HEK293 (cell line): ENCODE measurements at regions not wholly inside any gene's neighbourhood (a gene's known extent, or its start where the extent isn't known, plus 50 kb on each side); places are given as distances from the start of the nearest gene placed in this dataset.

ENCODE experiments used
- CTCF ChIA-PET: fragments of 350-600 bp; formaldehyde crosslinking; extraction: SDS; loops from one replicate; lab custom pipeline; 2021; ENCODE audit warnings: antibody characterized with exemption; lab: Yijun Ruan, JAX
- POLR2A ChIA-PET: fragments of 300-600 bp; formaldehyde crosslinking; extraction: SDS; loops from one replicate; lab custom pipeline; 2020; ENCODE audit warnings: antibody characterized with exemption, inconsistent platforms; lab: Yijun Ruan, JAX
- H3K27ac ChIP-seq: fragments of 200-500 bp; sonication (Bioruptor generic); 2 replicates; pipeline ENCODE4 v1.5.1; 2014; ENCODE audit warnings: low read depth, low read length, control low read depth, inconsistent platforms; ENCODE audit errors: extremely low read depth
- H3K36me3 ChIP-seq, 2 experiments: fragments of 200-500 bp in 1 of 2; sonication (Bioruptor generic) in 1 of 2; 1 replicate in 1 of 2; 2 replicates in 1 of 2; pipeline ENCODE4 v1.5.1; 2014 to 2017; ENCODE audit warnings: inconsistent platforms in 2 of 2, low read length in 2 of 2; ENCODE audit not compliant: control insufficient read depth in 2 of 2, insufficient read depth in 1 of 2
- H3K4me1 ChIP-seq: fragments of 200-500 bp; sonication (Bioruptor generic); 2 replicates; pipeline ENCODE4 v1.5.1; 2014; ENCODE audit warnings: mild to moderate bottlenecking, low read length, inconsistent platforms; ENCODE audit not compliant: control insufficient read depth, insufficient read depth
- H3K4me3 ChIP-seq: 2 replicates; pipeline ENCODE4 v1.5.1; 2011; ENCODE audit warnings: low read depth, mild to moderate bottlenecking, control low read depth, low read length, moderate library complexity
- H3K9me3 ChIP-seq: fragments of 200-500 bp; sonication (Bioruptor generic); 2 replicates; pipeline ENCODE4 v1.5.1; 2014; ENCODE audit warnings: low read depth, low read length, inconsistent platforms; ENCODE audit not compliant: control insufficient read depth, insufficient read depth
- GLIS1 ChIP-seq: fragments of 450-650 bp; formaldehyde crosslinking; IDR thresholded peaks from 2 replicates; pipeline ENCODE4 v1.5.1; 2016; ENCODE audit warnings: missing biosample characterization, missing genetic modification characterization
- HOXD13 ChIP-seq: sonication (generic); formaldehyde crosslinking; IDR thresholded peaks from 2 replicates; pipeline ENCODE4 v1.8.0; 2022; ENCODE audit warnings: missing genetic modification reagents, borderline replicate concordance
- KLF7 ChIP-seq: fragments of 450-650 bp; formaldehyde crosslinking; IDR thresholded peaks from 2 replicates; pipeline ENCODE4 v1.5.1; 2016; ENCODE audit warnings: missing biosample characterization, missing genetic modification characterization, borderline replicate concordance
- OSR2 ChIP-seq: fragments of 450-650 bp; formaldehyde crosslinking; IDR thresholded peaks from 2 replicates; pipeline ENCODE4 v1.5.1; 2016; ENCODE audit warnings: missing biosample characterization, missing genetic modification characterization
- PRDM1 ChIP-seq: fragments of 450-650 bp; formaldehyde crosslinking; IDR thresholded peaks from 2 replicates; pipeline ENCODE4; 2016; ENCODE audit warnings: missing biosample characterization, missing genetic modification characterization
- SETDB1 ChIP-seq: IDR thresholded peaks from one replicate; pipeline ENCODE4 v1.6.1; 2017; ENCODE audit warnings: mild to moderate bottlenecking, low read length, moderate library complexity, mixed read lengths; ENCODE audit not compliant: insufficient read length
- SP7 ChIP-seq: fragments of 450-650 bp; formaldehyde crosslinking; IDR thresholded peaks from 2 replicates; pipeline ENCODE4 v1.5.1; 2016; ENCODE audit warnings: missing biosample characterization, missing genetic modification characterization
- ZBTB10 ChIP-seq: fragments of 450-650 bp; formaldehyde crosslinking; IDR thresholded peaks from 2 replicates; pipeline ENCODE4 v1.5.1; 2016; ENCODE audit warnings: missing biosample characterization, missing genetic modification characterization
- ZBTB48 ChIP-seq: fragments of 450-650 bp; formaldehyde crosslinking; IDR thresholded peaks from 2 replicates; pipeline ENCODE4 v1.5.1; 2016; ENCODE audit warnings: missing biosample characterization, missing genetic modification characterization
- ZFP37 ChIP-seq: fragments of 450-650 bp; formaldehyde crosslinking; IDR thresholded peaks from 2 replicates; pipeline ENCODE4 v1.5.1; 2016; ENCODE audit warnings: missing biosample characterization, missing genetic modification characterization
- ZNF114 ChIP-seq: fragments of 450-650 bp; formaldehyde crosslinking; IDR thresholded peaks from 2 replicates; pipeline ENCODE4 v1.5.0; 2017; ENCODE audit warnings: missing biosample characterization, missing genetic modification characterization
- ZNF175 ChIP-seq: fragments of 450-650 bp; formaldehyde crosslinking; IDR thresholded peaks from 2 replicates; pipeline ENCODE4 v1.5.1; 2016; ENCODE audit warnings: missing biosample characterization, missing genetic modification characterization
- ZNF335 ChIP-seq: fragments of 450-650 bp; formaldehyde crosslinking; conservative IDR thresholded peaks from 2 replicates; pipeline ENCODE4 v1.5.1; 2016; ENCODE audit warnings: missing biosample characterization, missing genetic modification characterization
- ZNF37A ChIP-seq: fragments of 450-650 bp; IDR thresholded peaks from 2 replicates; pipeline ENCODE4 v1.5.1; 2018; ENCODE audit warnings: missing biosample characterization, missing genetic modification characterization
- ZNF398 ChIP-seq: fragments of 450-650 bp; formaldehyde crosslinking; IDR thresholded peaks from 2 replicates; pipeline ENCODE4 v1.5.1; 2017; ENCODE audit warnings: missing biosample characterization, missing genetic modification characterization
- ZNF423 ChIP-seq: fragments of 450-650 bp; formaldehyde crosslinking; IDR thresholded peaks from 2 replicates; pipeline ENCODE4 v1.5.1; 2016; ENCODE audit warnings: missing biosample characterization, missing genetic modification characterization
- ZNF433 ChIP-seq: fragments of 450-650 bp; formaldehyde crosslinking; IDR thresholded peaks from 2 replicates; pipeline ENCODE4 v1.5.1; 2016; ENCODE audit warnings: missing biosample characterization, missing genetic modification characterization, low read depth
- ZNF561 ChIP-seq: fragments of 450-650 bp; IDR thresholded peaks from 2 replicates; pipeline ENCODE4 v1.5.1; 2018; ENCODE audit warnings: missing biosample characterization, missing genetic modification characterization, borderline replicate concordance
- ZNF571 ChIP-seq: fragments of 450-650 bp; formaldehyde crosslinking; IDR thresholded peaks from 2 replicates; pipeline ENCODE4 v1.5.0; 2017; ENCODE audit warnings: missing biosample characterization, missing genetic modification characterization
- ZNF624 ChIP-seq: fragments of 450-650 bp; formaldehyde crosslinking; IDR thresholded peaks from 2 replicates; pipeline ENCODE4 v1.5.1; 2017; ENCODE audit warnings: missing biosample characterization, missing genetic modification characterization
- ZNF664 ChIP-seq: fragments of 450-650 bp; formaldehyde crosslinking; IDR thresholded peaks from 2 replicates; pipeline ENCODE4 v1.5.1; 2016; ENCODE audit warnings: missing biosample characterization, missing genetic modification characterization
- ZNF76 ChIP-seq: fragments of 450-650 bp; formaldehyde crosslinking; IDR thresholded peaks from 2 replicates; pipeline ENCODE4; 2016; ENCODE audit warnings: low read depth, missing biosample characterization, missing genetic modification characterization, borderline replicate concordance
- ZNF768 ChIP-seq: fragments of 450-650 bp; formaldehyde crosslinking; IDR thresholded peaks from 2 replicates; pipeline ENCODE4 v1.5.1; 2018; ENCODE audit warnings: missing biosample characterization, mild to moderate bottlenecking, missing genetic modification characterization
- ZNF830 ChIP-seq: fragments of 450-650 bp; IDR thresholded peaks from 2 replicates; pipeline ENCODE4 v1.5.0; 2018; ENCODE audit warnings: missing biosample characterization, missing genetic modification characterization, low read depth, mild to moderate bottlenecking, moderate library complexity
- ZSCAN18 ChIP-seq: fragments of 450-650 bp; formaldehyde crosslinking; IDR thresholded peaks from 2 replicates; pipeline ENCODE4 v1.5.1; 2016; ENCODE audit warnings: missing biosample characterization, missing genetic modification characterization
- ZXDB ChIP-seq: fragments of 450-650 bp; formaldehyde crosslinking; IDR thresholded peaks from 2 replicates; pipeline ENCODE4 v1.5.1; 2016; ENCODE audit warnings: missing biosample characterization, missing genetic modification characterization
- TF ChIP-seq, protein P1 (sequence below): fragments of 450-650 bp; formaldehyde crosslinking; IDR thresholded peaks from 2 replicates; pipeline ENCODE4 v1.5.1; 2016; ENCODE audit warnings: missing biosample characterization, missing genetic modification characterization

- TF ChIP-seq ZNF423 (tag by site-specific recombination) (no peak), ZNF624 (tag by site-specific recombination) (no peak), ZBTB10 (no peak)
These were observed 405.1 kb downstream of the TOX3 start (continued) for GRCh38 chr16:52141871-52142270.

DNA sequence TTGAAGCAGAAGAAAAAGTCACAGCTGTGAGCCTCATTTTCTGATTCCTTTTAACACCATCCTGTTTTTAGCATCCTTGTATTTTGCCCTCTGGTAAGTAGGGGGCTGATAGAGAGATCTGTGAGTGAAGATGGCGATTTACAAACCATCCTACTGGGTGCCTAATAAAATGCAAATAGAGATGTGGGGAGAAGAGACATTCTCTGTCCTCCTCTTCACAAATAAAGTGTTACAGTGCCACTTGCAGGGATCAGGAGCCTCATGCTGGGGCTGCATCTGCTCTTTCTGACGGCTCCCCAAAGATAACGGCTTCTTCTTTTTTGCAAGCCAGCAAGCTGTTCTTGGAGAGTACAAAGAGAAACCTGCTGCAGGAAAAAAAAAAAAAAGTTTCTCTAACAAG, 418.6 kb downstream of the TOX3 start:
- Histone ChIP-seq H3K4me3 (no peak overlapping the region), H3K4me1 (no peaks in the 10 kb centered on the region), H3K27ac (no peak overlapping the region), H3K36me3 (no peaks in the 10 kb centered on the region), H3K9me3 (no peaks in the 10 kb centered on the region)
- ChIA-PET POLR2A (no interaction called here), CTCF (interaction anchor here (0.7 kb wide), 2 partner anchors 415 to 601 kb away, joined by 3 to 5 read pairs; no protein-coding TSS in a partner anchor)
- TF ChIP-seq ZXDB (tag by site-specific recombination) (no peak), ZNF768 (tag by site-specific recombination) (no peak), GLIS1 (no peak), ZNF664 (no peak), KLF7 (tag by site-specific recombination) (no peak), ZSCAN18 (tag by site-specific recombination) (no peak), ZNF398 (tag by site-specific recombination) (no peak), ZNF433 (tag by site-specific recombination) (no peak), ZNF571 (no peak), ZNF114 (no peak), HOXD13 (no peak)

- ChIA-PET POLR2A (no interaction called here), CTCF (no interaction called here)
- TF ChIP-seq ZNF830 (tag by site-specific recombination) (no peak), SP7 (tag by site-specific recombination) (no peak), ZNF335 (tag by site-specific recombination) (no peak), ZNF76 (tag by site-specific recombination) (no peak), ZNF175 (no peak), PRDM1 (no peak), SETDB1 (no peak), ZBTB48 (no peak), OSR2 (tag by site-specific recombination) (no peak), KLF7 (tag by site-specific recombination) (no peak), ZNF37A (tag by site-specific recombination) (no peak), ZNF561 (no peak), ZFP37 (tag by site-specific recombination) (no peak)
- TF ChIP-seq, protein P1, sequence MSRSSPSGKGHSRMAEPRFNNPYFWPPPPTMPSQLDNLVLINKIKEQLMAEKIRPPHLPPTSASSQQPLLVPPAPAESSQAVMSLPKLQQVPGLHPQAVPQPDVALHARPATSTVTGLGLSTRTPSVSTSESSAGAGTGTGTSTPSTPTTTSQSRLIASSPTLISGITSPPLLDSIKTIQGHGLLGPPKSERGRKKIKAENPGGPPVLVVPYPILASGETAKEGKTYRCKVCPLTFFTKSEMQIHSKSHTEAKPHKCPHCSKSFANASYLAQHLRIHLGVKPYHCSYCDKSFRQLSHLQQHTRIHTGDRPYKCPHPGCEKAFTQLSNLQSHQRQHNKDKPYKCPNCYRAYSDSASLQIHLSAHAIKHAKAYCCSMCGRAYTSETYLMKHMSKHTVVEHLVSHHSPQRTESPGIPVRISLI (tag by site-specific recombination) = no peak
- Histone ChIP-seq H3K4me1 (no peaks in the 10 kb centered on the region), H3K9me3 (no peaks in the 10 kb centered on the region), H3K36me3 (no peaks in the 10 kb centered on the region), H3K4me3 (no peak overlapping the region), H3K27ac (no peak overlapping the region)
These were observed 423.1 kb downstream of the TOX3 start for GRCh38 chr16:52123842-52124241.
